GM13977 (cell line): ENCODE measurements at regions not wholly inside any gene's neighbourhood (a gene's known extent, or its start where the extent isn't known, plus 50 kb on each side); places are given as distances from the start of the nearest gene placed in this dataset.

ENCODE experiments used
- DNase-seq: peaks from one replicate; pipeline ENCODE4 v3.0.0; 2012; ENCODE audit warnings: low spot score
- CTCF ChIP-seq: IDR thresholded peaks from 2 replicates; pipeline ENCODE4 v1.5.1; 2012; ENCODE audit warnings: mild to moderate bottlenecking, control low read depth; ENCODE audit not compliant: insufficient read depth; ENCODE audit errors: extremely low read depth, missing control alignments
- in situ Hi-C: fragments of 300-500 bp; cut with MboI; formaldehyde crosslinking; loops from one replicate; pipeline ENCODE4 v1.12.0; 2022; ENCODE audit warnings: low sequenced_read_pairs, low pct_unique_long_range_greater_than_20kb, mixed read lengths, inconsistent platforms; ENCODE audit not compliant: unreplicated experiment

GRCh38 chr2:129212299-129212958 lies 767.0 kb upstream of the RAB6C start:
- in situ Hi-C loops: no loop called here
- no peak for DNase-seq
- no peak for TF ChIP-seq CTCF

- TF ChIP-seq CTCF: no peak
- DNase-seq: no peak
- in situ Hi-C loops: no loop called here
These were observed 755.4 kb upstream of the RAB6C start for GRCh38 chr2:129224022-129224421.

GRCh38 chr2:129224486-129224885 lies 755.0 kb upstream of the RAB6C start:
- in situ Hi-C loops: no loop called here
- no peak for TF ChIP-seq CTCF
- DNase-seq: no peak

- DNase-seq: no peak
- no peak for TF ChIP-seq CTCF
- in situ Hi-C loops: no loop called here
These were observed 750.3 kb upstream of the RAB6C start for GRCh38 chr2:129229196-129229595.

GRCh38 chr2:129229830-129230441 lies 749.5 kb upstream of the RAB6C start:
- TF ChIP-seq CTCF: no peak
- in situ Hi-C loops: no loop called here
- DNase-seq: no peak

- DNase-seq: no peak
- TF ChIP-seq CTCF: no peak
- in situ Hi-C loops: no loop called here
These were observed 747.5 kb upstream of the RAB6C start for GRCh38 chr2:129231924-129232323.
